ENCODE measurements at regions not wholly inside any gene's neighbourhood (a gene's known extent, or its start where the extent isn't known, plus 50 kb on each side); places are given as distances from the start of the nearest gene placed in this dataset.

GRCh38 chr10:105339669-105340068 lies 698.6 kb downstream of the SORCS3 start:
- no peak for DNase-seq

GRCh38 chr10:105328503-105329133 lies 687.5 kb downstream of the SORCS3 start:
- peak; percentile 93 for DNase-seq
